Endodermal cell (in vitro differentiated cells): ENCODE measurements at regions not wholly inside any gene's neighbourhood (a gene's known extent, or its start where the extent isn't known, plus 50 kb on each side); places are given as distances from the start of the nearest gene placed in this dataset.
"Not testable (repeated sequence)": the region's sequence is repeated elsewhere in the genome, so short reads cannot be mapped to it uniquely, and the experiment has no call there.

Source experiments
- DNase-seq: peaks from one replicate; pipeline ENCODE4 v3.0.0-alpha.2; 2017
- H3K27ac ChIP-seq: 2 replicates; pipeline ENCODE4 v1.5.1; 2013; ENCODE audit warnings: mild to moderate bottlenecking, low read depth, low read length, moderate library complexity
- H3K27me3 ChIP-seq: 2 replicates; pipeline ENCODE4 v1.6.1; 2013; ENCODE audit warnings: mild to moderate bottlenecking, low read length, moderate library complexity; ENCODE audit not compliant: insufficient read depth, control insufficient read depth, poor library complexity, severe bottlenecking
- H3K36me3 ChIP-seq: 2 replicates; pipeline ENCODE4 v1.7.0; 2013; ENCODE audit warnings: mild to moderate bottlenecking, low read length, moderate library complexity; ENCODE audit not compliant: control insufficient read depth, insufficient read depth
- H3K4me1 ChIP-seq: one replicate; pipeline ENCODE4 v1.7.0; 2013; ENCODE audit warnings: low read length; ENCODE audit not compliant: control insufficient read depth, insufficient read depth
- H3K4me3 ChIP-seq: 2 replicates; pipeline ENCODE4 v1.5.1; 2013; ENCODE audit warnings: mild to moderate bottlenecking, low read length, moderate library complexity
- H3K9ac ChIP-seq: 2 replicates; pipeline ENCODE4 v1.6.1; 2013; ENCODE audit warnings: mild to moderate bottlenecking, low read length, moderate library complexity; ENCODE audit not compliant: poor library complexity, severe bottlenecking; ENCODE audit errors: extremely low read depth
- H3K9me3 ChIP-seq: 2 replicates; pipeline ENCODE4 v1.6.1; 2013; ENCODE audit warnings: mild to moderate bottlenecking, low read length, moderate library complexity; ENCODE audit not compliant: control insufficient read depth
- H3K27ac Mint-ChIP-seq: 2 replicates; pipeline ENCODE4 v1.8.0; 2020; ENCODE audit warnings: mixed read lengths
- H3K27me3 Mint-ChIP-seq: 2 replicates; pipeline ENCODE4 v1.8.0; 2021; ENCODE audit warnings: mild to moderate bottlenecking, mixed read lengths; ENCODE audit not compliant: insufficient read depth
- H3K36me3 Mint-ChIP-seq: 2 replicates; pipeline ENCODE4 v1.8.0; 2020; ENCODE audit warnings: low read depth, mixed read lengths
- H3K4me1 Mint-ChIP-seq: 2 replicates; pipeline ENCODE4 v1.8.0; 2020; ENCODE audit warnings: mixed read lengths
- H3K4me3 Mint-ChIP-seq: 2 replicates; pipeline ENCODE4 v1.8.0; 2020; ENCODE audit warnings: mild to moderate bottlenecking, moderate library complexity, mixed read lengths
- H3K9me3 Mint-ChIP-seq: 2 replicates; pipeline ENCODE4 v1.8.0; 2020; ENCODE audit warnings: mild to moderate bottlenecking, mixed read lengths
- WGBS, 2 experiments: methylation state at CpG; one replicate each; pipeline versions ENCODE4 v1.1.5 to v1.1.7; 2013; ENCODE audit warnings: missing lambda C conversion rate in 2 of 2, mixed read lengths in 1 of 2; ENCODE audit not compliant: insufficient coverage in 1 of 2, insufficient read length in 1 of 2; 5-methylcytosine and 5-hydroxymethylcytosine counted together
- TF ChIP-seq, protein P1 (sequence below): fragments of 200-600 bp; sonication (generic); conservative IDR thresholded peaks from 2 replicates; pipeline ENCODE4 v1.5.0; 2021; ENCODE audit warnings: antibody characterized with exemption, mild to moderate bottlenecking

DNA sequence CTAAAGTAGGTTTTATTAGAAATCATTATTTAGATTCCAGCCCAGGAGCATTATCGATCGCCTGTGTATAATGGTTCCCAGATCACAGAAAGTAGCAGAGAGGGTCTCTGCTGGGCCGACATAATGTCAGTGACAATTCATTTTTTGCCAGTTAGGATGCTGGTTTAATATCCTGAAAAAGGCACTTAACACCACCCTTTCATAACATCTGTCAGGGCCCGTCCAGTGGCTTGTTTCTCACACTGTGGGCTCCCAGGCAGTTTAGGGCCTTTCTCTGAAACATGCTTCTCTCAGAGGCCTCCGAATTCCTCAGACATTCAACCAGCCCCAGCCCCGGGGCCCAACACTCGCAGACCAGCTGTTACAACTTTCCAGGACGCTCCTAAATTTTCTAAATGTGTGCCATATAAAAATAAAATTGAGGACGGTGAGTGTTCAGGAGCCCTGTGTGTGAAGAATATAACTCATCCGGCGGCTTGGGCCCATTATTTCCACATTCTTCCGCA lies 108.6 kb upstream of the EYA4 start:
- TF ChIP-seq, protein P1, sequence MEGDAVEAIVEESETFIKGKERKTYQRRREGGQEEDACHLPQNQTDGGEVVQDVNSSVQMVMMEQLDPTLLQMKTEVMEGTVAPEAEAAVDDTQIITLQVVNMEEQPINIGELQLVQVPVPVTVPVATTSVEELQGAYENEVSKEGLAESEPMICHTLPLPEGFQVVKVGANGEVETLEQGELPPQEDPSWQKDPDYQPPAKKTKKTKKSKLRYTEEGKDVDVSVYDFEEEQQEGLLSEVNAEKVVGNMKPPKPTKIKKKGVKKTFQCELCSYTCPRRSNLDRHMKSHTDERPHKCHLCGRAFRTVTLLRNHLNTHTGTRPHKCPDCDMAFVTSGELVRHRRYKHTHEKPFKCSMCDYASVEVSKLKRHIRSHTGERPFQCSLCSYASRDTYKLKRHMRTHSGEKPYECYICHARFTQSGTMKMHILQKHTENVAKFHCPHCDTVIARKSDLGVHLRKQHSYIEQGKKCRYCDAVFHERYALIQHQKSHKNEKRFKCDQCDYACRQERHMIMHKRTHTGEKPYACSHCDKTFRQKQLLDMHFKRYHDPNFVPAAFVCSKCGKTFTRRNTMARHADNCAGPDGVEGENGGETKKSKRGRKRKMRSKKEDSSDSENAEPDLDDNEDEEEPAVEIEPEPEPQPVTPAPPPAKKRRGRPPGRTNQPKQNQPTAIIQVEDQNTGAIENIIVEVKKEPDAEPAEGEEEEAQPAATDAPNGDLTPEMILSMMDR = no peak
- no peak overlapping the region for H3K27ac Mint-ChIP-seq
- peak; percentile 49 for DNase-seq

DNA sequence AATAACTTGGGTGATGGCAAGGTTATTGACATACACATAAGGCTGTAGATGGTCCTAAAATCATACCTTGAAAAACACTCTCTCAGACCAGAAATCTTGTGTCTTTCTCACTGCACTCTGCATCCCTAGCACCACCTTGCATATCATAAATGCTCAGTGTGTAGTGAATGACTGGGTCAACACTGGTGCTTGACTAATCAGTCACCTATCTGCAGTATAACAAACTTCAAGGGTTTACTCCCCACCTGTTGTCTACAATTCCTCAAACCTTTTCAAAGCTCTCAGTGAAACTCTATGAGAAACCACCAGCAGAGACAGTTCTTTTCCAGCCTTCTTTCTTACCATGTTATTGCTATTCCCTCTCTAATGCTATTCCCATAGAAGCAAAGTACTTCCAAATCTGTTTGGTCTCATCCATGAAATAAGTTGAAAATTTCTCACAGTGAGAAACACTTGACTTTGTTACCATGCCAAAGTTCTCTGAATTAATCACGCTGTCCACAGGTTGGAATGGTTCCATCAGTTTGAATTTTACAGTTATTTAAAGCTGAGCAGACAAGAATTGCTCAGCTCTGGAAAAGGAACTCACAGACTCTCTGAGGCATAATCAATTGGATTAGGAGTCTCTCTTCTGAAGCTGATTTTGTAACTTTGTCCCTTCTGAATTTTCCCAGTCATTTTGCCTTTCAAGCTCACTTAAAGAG lies 104.8 kb upstream of the EYA4 start:
- Mint-ChIP-seq H3K4me3 (no peak overlapping the region), H3K9me3 (no peaks in the 10 kb centered on the region), H3K27ac (no peak overlapping the region), H3K27me3 (no peaks in the 10 kb centered on the region), H3K4me1 (no peaks in the 10 kb centered on the region), H3K36me3 (no peaks in the 10 kb centered on the region)
- WGBS, 2 experiments = 96 to 100% methylated on average over 1 of the region's 1 CpG
- Histone ChIP-seq H3K4me1 (no peaks in the 10 kb centered on the region), H3K36me3 (no peaks in the 10 kb centered on the region), H3K4me3 (no peak overlapping the region), H3K9ac (no peak overlapping the region), H3K27me3 (no peaks in the 10 kb centered on the region), H3K27ac (no peak overlapping the region), H3K9me3 (no peaks in the 10 kb centered on the region)
- no peak for DNase-seq
- TF ChIP-seq, protein P1 = no peak

More for the DNA sequence above, 108.6 kb upstream of the EYA4 start:
- WGBS, 2 experiments = 92% methylated on average over 6 to 12 of the region's 12 CpGs
- Histone ChIP-seq H3K27me3 (no peaks in the 10 kb centered on the region), H3K27ac (peak overlapping the region; percentile 71), H3K4me1 (no peaks in the 10 kb centered on the region), H3K4me3 (no peak overlapping the region), H3K9me3 (no peaks in the 10 kb centered on the region), H3K36me3 (no peaks in the 10 kb centered on the region), H3K9ac (no peak overlapping the region)
- H3K4me1 Mint-ChIP-seq = no peaks in the 10 kb centered on the region
- no peaks in the 10 kb centered on the region for H3K27me3 Mint-ChIP-seq
- no peaks in the 10 kb centered on the region for H3K36me3 Mint-ChIP-seq
- no peak overlapping the region for H3K4me3 Mint-ChIP-seq
- no peaks in the 10 kb centered on the region for H3K9me3 Mint-ChIP-seq

DNA sequence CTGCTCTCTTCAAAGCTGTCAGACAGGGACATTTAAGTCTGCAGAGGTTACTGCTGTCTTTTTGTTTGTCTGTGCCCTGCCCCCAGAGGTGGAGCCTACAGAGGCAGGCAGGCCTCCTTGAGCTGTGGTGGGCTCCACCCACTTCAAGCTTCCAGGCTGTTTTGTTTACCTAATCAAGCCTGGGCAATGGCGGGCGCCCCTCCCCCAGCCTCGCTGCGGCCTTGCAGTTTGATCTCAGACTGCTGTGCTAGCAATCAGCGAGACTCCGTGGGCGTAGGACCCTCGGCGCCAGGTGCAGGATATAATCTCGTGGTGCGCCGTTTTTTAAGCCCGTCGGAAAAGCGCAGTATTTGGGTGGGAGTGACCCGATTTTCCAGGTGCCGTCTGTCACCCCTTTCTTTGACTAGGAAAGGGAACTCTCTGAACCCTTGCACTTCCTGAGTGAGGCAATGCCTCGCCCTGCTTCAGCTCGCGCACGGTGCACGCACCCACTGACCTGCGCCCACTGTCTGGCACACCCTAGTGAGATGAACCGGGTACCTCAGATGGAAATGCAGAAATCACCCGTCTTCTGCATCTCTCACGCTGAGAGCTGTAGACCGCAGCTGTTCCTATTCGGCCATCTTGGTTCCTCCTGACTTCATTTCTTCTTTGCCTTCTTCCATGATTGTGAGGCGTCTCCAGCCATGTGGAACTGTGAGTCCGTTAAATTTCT lies 93.5 kb upstream of the EYA4 start:
- not testable (repeated sequence) for H3K36me3 ChIP-seq, H3K36me3 Mint-ChIP-seq, H3K4me1 ChIP-seq, H3K27me3 Mint-ChIP-seq, H3K9ac ChIP-seq, H3K4me1 Mint-ChIP-seq, H3K4me3 ChIP-seq, H3K4me3 Mint-ChIP-seq, H3K27ac Mint-ChIP-seq, H3K27me3 ChIP-seq, H3K9me3 ChIP-seq, H3K27ac ChIP-seq
- H3K9me3 Mint-ChIP-seq = peaks cover 12% of the 10 kb centered on the region
- WGBS, 2 experiments = 87 to 95% methylated on average over 13 to 30 of the region's 30 CpGs
- DNase-seq = peak; percentile 52
